Loucy (cell line): ENCODE measurements at regions not wholly inside any gene's neighbourhood (a gene's known extent, or its start where the extent isn't known, plus 50 kb on each side); places are given as distances from the start of the nearest gene placed in this dataset.

ENCODE experiments used
- EZH2phosphoT487 ChIP-seq: fragments of 200-600 bp; IDR thresholded peaks from 2 replicates; pipeline ENCODE4 v1.6.1; 2018; ENCODE audit warnings: antibody characterized with exemption, mild to moderate bottlenecking, moderate library complexity, borderline replicate concordance
- TF ChIP-seq, protein P1 (sequence below): fragments of 200-600 bp; sonication (generic); conservative IDR thresholded peaks from 2 replicates; pipeline ENCODE4 v1.5.1; 2014; ENCODE audit warnings: mild to moderate bottlenecking, antibody characterized with exemption, low read length

- TF ChIP-seq, protein P1, sequence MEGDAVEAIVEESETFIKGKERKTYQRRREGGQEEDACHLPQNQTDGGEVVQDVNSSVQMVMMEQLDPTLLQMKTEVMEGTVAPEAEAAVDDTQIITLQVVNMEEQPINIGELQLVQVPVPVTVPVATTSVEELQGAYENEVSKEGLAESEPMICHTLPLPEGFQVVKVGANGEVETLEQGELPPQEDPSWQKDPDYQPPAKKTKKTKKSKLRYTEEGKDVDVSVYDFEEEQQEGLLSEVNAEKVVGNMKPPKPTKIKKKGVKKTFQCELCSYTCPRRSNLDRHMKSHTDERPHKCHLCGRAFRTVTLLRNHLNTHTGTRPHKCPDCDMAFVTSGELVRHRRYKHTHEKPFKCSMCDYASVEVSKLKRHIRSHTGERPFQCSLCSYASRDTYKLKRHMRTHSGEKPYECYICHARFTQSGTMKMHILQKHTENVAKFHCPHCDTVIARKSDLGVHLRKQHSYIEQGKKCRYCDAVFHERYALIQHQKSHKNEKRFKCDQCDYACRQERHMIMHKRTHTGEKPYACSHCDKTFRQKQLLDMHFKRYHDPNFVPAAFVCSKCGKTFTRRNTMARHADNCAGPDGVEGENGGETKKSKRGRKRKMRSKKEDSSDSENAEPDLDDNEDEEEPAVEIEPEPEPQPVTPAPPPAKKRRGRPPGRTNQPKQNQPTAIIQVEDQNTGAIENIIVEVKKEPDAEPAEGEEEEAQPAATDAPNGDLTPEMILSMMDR, result no peak
- no peak for TF ChIP-seq EZH2phosphoT487
Measured at GRCh38 chr10:31619531-31620061, 300.6 kb downstream of the ZEB1 start.
